ENCODE measurements at regions not wholly inside any gene's neighbourhood (a gene's known extent, or its start where the extent isn't known, plus 50 kb on each side); places are given as distances from the start of the nearest gene placed in this dataset.
A peak's percentile ranks its signal among the peaks of the same experiment; 100 is the strongest.

GRCh38 chr18:8478968-8479370 is 130.3 kb upstream of the RAB12 start:
- H3K4me3 ChIP-seq (ENCODE audit: control insufficient read depth, low read depth, low read length) = no peak overlapping the region
- TF ChIP-seq CTCF (conservative IDR thresholded peaks at IDR 0.05; ENCODE audit: control insufficient read depth, insufficient read depth, low read depth, low read length) = no peak
- DNase-seq (ENCODE audit: low read depth) = no peak

GRCh38 chr18:8479789-8480188 is 129.4 kb upstream of the RAB12 start:
- TF ChIP-seq CTCF (conservative IDR thresholded peaks at IDR 0.05; ENCODE audit: control insufficient read depth, insufficient read depth, low read depth, low read length) = no peak
- no peak for DNase-seq (ENCODE audit: low read depth)

GRCh38 chr18:8480506-8481328 is 128.5 kb upstream of the RAB12 start:
- peak; percentile 49 for DNase-seq (ENCODE audit: low read depth)
- TF ChIP-seq CTCF (conservative IDR thresholded peaks at IDR 0.05; ENCODE audit: control insufficient read depth, insufficient read depth, low read depth, low read length) = peak; percentile 47
- H3K4me3 ChIP-seq (ENCODE audit: control insufficient read depth, low read depth, low read length) = no peak overlapping the region

More at GRCh38 chr18:8479789-8480188, 129.4 kb upstream of the RAB12 start:
- no peak overlapping the region for H3K4me3 ChIP-seq (ENCODE audit: control insufficient read depth, low read depth, low read length)

- H3K4me3 ChIP-seq (ENCODE audit: control insufficient read depth, low read depth, low read length) = no peak overlapping the region
- DNase-seq (ENCODE audit: low read depth) = no peak
- TF ChIP-seq CTCF (conservative IDR thresholded peaks at IDR 0.05; ENCODE audit: control insufficient read depth, insufficient read depth, low read depth, low read length) = no peak
Observed at GRCh38 chr18:8484951-8485350, 124.3 kb upstream of the RAB12 start.

- no peak for TF ChIP-seq CTCF (conservative IDR thresholded peaks at IDR 0.05; ENCODE audit: control insufficient read depth, insufficient read depth, low read depth, low read length)
- H3K4me3 ChIP-seq (ENCODE audit: control insufficient read depth, low read depth, low read length) = no peak overlapping the region
- DNase-seq (ENCODE audit: low read depth) = no peak
Observed at GRCh38 chr18:8489761-8490160, 119.5 kb upstream of the RAB12 start.

- TF ChIP-seq CTCF (conservative IDR thresholded peaks at IDR 0.05; ENCODE audit: control insufficient read depth, insufficient read depth, low read depth, low read length) = no peak
- no peak overlapping the region for H3K4me3 ChIP-seq (ENCODE audit: control insufficient read depth, low read depth, low read length)
- no peak for DNase-seq (ENCODE audit: low read depth)
Observed at GRCh38 chr18:8491516-8491915, 117.7 kb upstream of the RAB12 start.
